GM12875 (cell line): ENCODE measurements at regions not wholly inside any gene's neighbourhood (a gene's known extent, or its start where the extent isn't known, plus 50 kb on each side); places are given as distances from the start of the nearest gene placed in this dataset.

ENCODE experiments used
- H3K4me3 ChIP-seq: one replicate; pipeline ENCODE4 v1.5.1; 2011; ENCODE audit warnings: low read depth, low read length, control low read depth
- CTCF ChIP-seq: IDR thresholded peaks from 2 replicates; pipeline ENCODE4 v1.5.1; 2011; ENCODE audit warnings: low read depth, mild to moderate bottlenecking, control low read depth, inconsistent platforms, low read length, moderate library complexity, borderline replicate concordance; ENCODE audit not compliant: insufficient read depth

- no peak overlapping the region for H3K4me3 ChIP-seq
- no peak for TF ChIP-seq CTCF
Observed at GRCh38 chr12:107361970-107362369, 268.6 kb upstream of the CRY1 start.

GRCh38 chr12:107362960-107363359 lies 269.6 kb upstream of the CRY1 start:
- TF ChIP-seq CTCF: no peak
- no peak overlapping the region for H3K4me3 ChIP-seq

- TF ChIP-seq CTCF: no peak
- H3K4me3 ChIP-seq: no peak overlapping the region
Observed at GRCh38 chr12:107364875-107365518, 271.6 kb upstream of the CRY1 start.

- no peak overlapping the region for H3K4me3 ChIP-seq
- TF ChIP-seq CTCF: no peak
Observed at GRCh38 chr12:107365703-107366102, 272.4 kb upstream of the CRY1 start.

GRCh38 chr12:107366322-107366721 lies 273.0 kb upstream of the CRY1 start:
- TF ChIP-seq CTCF: no peak
- H3K4me3 ChIP-seq: no peak overlapping the region

- H3K4me3 ChIP-seq: no peak overlapping the region
- no peak for TF ChIP-seq CTCF
Observed at GRCh38 chr12:107368586-107368985, 275.2 kb upstream of the CRY1 start.

- no peak overlapping the region for H3K4me3 ChIP-seq
- TF ChIP-seq CTCF: no peak
Observed at GRCh38 chr12:107369006-107369405, 275.7 kb upstream of the CRY1 start.
